ENCODE measurements at regions not wholly inside any gene's neighbourhood (a gene's known extent, or its start where the extent isn't known, plus 50 kb on each side); places are given as distances from the start of the nearest gene placed in this dataset.

DNA sequence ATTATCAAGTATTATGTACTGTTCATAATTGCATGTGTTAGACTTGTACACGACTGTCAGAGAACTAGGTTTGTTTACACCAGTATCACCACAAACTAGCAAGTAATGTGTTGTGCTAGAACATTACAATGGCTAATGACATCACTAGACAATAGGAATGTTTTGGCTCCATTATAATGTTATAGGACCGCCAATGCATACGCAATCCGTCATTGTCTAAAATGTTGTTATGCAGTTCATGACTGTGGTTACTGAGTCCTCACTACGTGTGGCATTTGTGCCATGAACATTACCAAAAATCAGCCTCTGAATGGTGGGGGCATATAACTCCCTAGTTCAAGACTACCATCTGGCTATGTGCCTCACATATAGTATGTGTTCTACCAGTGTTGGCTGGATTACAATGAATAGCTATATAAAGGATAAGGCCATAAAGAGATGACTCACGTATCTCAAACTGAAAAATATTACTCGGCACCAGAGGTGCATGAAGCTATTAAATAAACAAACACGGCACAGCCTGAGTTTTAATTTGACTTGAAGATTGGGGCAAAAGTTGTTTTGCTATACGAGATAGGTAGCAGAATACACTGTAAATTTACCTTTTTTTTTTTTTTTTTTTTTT, 89.1 kb upstream of the COL24A1 start:
- TF ChIP-seq, protein P1, sequence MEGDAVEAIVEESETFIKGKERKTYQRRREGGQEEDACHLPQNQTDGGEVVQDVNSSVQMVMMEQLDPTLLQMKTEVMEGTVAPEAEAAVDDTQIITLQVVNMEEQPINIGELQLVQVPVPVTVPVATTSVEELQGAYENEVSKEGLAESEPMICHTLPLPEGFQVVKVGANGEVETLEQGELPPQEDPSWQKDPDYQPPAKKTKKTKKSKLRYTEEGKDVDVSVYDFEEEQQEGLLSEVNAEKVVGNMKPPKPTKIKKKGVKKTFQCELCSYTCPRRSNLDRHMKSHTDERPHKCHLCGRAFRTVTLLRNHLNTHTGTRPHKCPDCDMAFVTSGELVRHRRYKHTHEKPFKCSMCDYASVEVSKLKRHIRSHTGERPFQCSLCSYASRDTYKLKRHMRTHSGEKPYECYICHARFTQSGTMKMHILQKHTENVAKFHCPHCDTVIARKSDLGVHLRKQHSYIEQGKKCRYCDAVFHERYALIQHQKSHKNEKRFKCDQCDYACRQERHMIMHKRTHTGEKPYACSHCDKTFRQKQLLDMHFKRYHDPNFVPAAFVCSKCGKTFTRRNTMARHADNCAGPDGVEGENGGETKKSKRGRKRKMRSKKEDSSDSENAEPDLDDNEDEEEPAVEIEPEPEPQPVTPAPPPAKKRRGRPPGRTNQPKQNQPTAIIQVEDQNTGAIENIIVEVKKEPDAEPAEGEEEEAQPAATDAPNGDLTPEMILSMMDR (IDR thresholded peaks at IDR 0.05) = no peak
- Histone ChIP-seq H3K4me1 (no peaks in the 10 kb centered on the region), H3K27me3 (no peaks in the 10 kb centered on the region), H3K4me3 (no peak overlapping the region), H3K9me3 (no peaks in the 10 kb centered on the region), H3K27ac (no peak overlapping the region), H3K36me3 (no peaks in the 10 kb centered on the region)
- DNase-seq (ENCODE audit: extremely low spot score in 2 of 2) = no peak
- intact Hi-C loops (cut with DNase I) = no loop called here

DNA sequence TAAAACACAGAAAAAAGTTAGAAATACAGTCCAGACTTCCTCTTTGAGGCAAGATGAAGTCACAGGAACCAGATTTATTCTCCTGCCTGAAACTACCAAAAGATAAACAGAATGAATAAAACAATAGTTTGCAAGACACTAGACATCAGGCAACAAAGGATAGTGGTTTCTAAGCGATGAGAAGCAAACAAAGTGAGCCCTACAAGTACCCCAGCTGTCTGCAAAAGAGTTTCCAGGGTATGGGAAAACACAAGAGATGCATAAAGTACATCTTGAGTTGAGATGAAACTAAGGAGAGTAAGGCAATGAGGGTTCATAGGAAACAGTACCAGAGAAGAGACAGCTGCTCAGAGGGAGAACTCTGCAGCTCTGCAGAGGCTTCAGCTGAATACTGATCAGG, 83.3 kb upstream of the COL24A1 start:
- no peaks in the 10 kb centered on the region for H3K4me1 ChIP-seq
- TF ChIP-seq, protein P1 (IDR thresholded peaks at IDR 0.05) = no peak
- TF ChIP-seq POLR2A (IDR thresholded peaks at IDR 0.05) (no peak), POLR2AphosphoS5 (IDR thresholded peaks at IDR 0.05; ENCODE audit: insufficient read depth in 1 of 2, low read depth in 1 of 2) (no peak)
- no peaks in the 10 kb centered on the region for H3K27me3 ChIP-seq
- no peak overlapping the region for H3K27ac ChIP-seq
- no peaks in the 10 kb centered on the region for H3K36me3 ChIP-seq
- no peaks in the 10 kb centered on the region for H3K9me3 ChIP-seq
- DNase-seq (ENCODE audit: extremely low spot score in 2 of 2) = no peak
- H3K4me3 ChIP-seq = no peak overlapping the region
- intact Hi-C loops (cut with DNase I) = no loop called here

DNA sequence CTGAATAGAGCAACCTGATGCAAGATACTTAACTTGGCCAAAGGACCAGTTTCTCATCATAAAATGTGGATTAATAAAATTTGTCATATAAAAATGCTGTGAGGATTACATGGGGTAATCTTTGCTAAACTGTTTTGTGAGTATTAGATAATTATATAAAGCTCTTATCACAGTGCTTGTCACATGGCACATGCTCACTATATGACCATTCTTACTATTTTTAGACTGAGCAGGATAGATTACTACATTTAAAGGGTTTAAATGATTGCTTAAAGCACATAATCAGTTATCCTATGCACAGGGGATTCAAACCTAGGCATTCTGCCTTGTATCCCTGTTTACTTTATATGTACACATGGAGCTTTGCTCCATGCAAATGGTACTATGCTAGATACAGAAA, 82.9 kb upstream of the COL24A1 start:
- TF ChIP-seq, protein P1 (IDR thresholded peaks at IDR 0.05) = no peak
- no peak for TF ChIP-seq POLR2AphosphoS5 (IDR thresholded peaks at IDR 0.05; ENCODE audit: insufficient read depth in 1 of 2, low read depth in 1 of 2)
- TF ChIP-seq POLR2A (IDR thresholded peaks at IDR 0.05) = no peak
- H3K4me1 ChIP-seq = no peaks in the 10 kb centered on the region
- no peaks in the 10 kb centered on the region for H3K27me3 ChIP-seq
- no peaks in the 10 kb centered on the region for H3K36me3 ChIP-seq
- H3K9me3 ChIP-seq = no peaks in the 10 kb centered on the region
- no peak overlapping the region for H3K27ac ChIP-seq
- intact Hi-C loops (cut with DNase I) = no loop called here
- DNase-seq (ENCODE audit: extremely low spot score in 2 of 2) = no peak
- no peak overlapping the region for H3K4me3 ChIP-seq

DNA sequence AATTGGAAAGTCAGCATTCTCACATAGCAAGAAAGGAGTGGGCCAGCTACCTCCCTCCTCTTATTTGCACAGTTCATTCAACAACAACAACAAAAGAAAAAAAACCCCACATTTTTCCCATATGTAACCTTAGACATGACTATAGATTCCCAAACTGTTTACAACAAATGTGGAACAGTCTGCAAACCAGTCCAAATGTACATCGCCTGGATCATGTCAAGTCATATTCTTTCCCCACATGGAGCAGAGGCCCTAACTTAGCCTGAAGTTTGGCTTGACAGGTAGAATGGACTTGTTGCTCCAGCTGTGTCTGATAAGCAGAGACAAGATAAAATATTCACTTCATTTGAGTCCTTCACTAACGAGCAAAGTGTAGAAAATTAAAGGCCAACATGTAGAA, 81.7 kb upstream of the COL24A1 start:
- no peak overlapping the region for H3K4me3 ChIP-seq
- H3K9me3 ChIP-seq = no peaks in the 10 kb centered on the region
- intact Hi-C loops (cut with DNase I) = no loop called here
- no peak for TF ChIP-seq POLR2A (IDR thresholded peaks at IDR 0.05)
- TF ChIP-seq, protein P1 (IDR thresholded peaks at IDR 0.05) = no peak
- TF ChIP-seq POLR2AphosphoS5 (IDR thresholded peaks at IDR 0.05; ENCODE audit: insufficient read depth in 1 of 2, low read depth in 1 of 2) = no peak
- no peak overlapping the region for H3K27ac ChIP-seq
- no peaks in the 10 kb centered on the region for H3K27me3 ChIP-seq
- no peak for DNase-seq (ENCODE audit: extremely low spot score in 2 of 2)
- no peaks in the 10 kb centered on the region for H3K36me3 ChIP-seq
- no peaks in the 10 kb centered on the region for H3K4me1 ChIP-seq

DNA sequence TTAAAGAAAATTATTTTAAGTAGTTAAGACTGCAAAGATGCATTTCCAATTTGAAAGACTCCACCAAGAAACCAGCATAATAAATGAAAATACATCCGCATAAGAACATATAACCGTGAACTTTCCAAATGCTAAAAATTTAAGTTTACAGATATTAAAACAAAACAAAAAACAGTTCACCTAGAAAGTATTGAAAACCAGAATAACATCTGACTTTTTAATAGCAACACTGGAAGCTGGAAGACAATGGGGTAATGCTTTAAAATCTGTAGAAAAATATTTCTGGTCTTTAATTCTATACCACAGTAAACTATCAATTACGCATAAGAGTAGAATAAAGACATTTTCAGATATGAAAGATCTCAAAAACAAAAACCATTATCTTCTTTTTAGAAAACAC, 79.3 kb upstream of the COL24A1 start:
- H3K4me1 ChIP-seq = no peaks in the 10 kb centered on the region
- intact Hi-C loops (cut with DNase I) = no loop called here
- TF ChIP-seq POLR2AphosphoS5 (IDR thresholded peaks at IDR 0.05; ENCODE audit: insufficient read depth in 1 of 2, low read depth in 1 of 2) (no peak), POLR2A (IDR thresholded peaks at IDR 0.05) (no peak)
- TF ChIP-seq, protein P1 (IDR thresholded peaks at IDR 0.05) = no peak

More for the DNA sequence above, 79.3 kb upstream of the COL24A1 start:
- H3K9me3 ChIP-seq = no peaks in the 10 kb centered on the region
- DNase-seq (ENCODE audit: extremely low spot score in 2 of 2) = no peak
- H3K27ac ChIP-seq = no peak overlapping the region
- no peaks in the 10 kb centered on the region for H3K36me3 ChIP-seq
- no peak overlapping the region for H3K4me3 ChIP-seq
- H3K27me3 ChIP-seq = no peaks in the 10 kb centered on the region
